Mucosa of descending colon (tissue), 3 donors: ENCODE measurements at regions not wholly inside any gene's neighbourhood (a gene's known extent, or its start where the extent isn't known, plus 50 kb on each side); places are given as distances from the start of the nearest gene placed in this dataset.
A peak's percentile ranks its signal among the peaks of the same experiment; 100 is the strongest.

Source experiments
- ATAC-seq: fragments of 200-7000 bp; cut with Tn5 transposase; one replicate; pipeline ENCODE4 v1.9.1; 2020; ENCODE audit warnings: mild to moderate bottlenecking, moderate library complexity
- DNase-seq, 3 donors: peaks; one replicate each; pipeline ENCODE4 v3.0.0-alpha.2; 2020
- H3K36me3 ChIP-seq: fragments of 200-600 bp; one replicate; pipeline ENCODE4 v1.8.0; 2021; ENCODE audit warnings: low read depth, mild to moderate bottlenecking
- H3K4me1 ChIP-seq: fragments of 200-600 bp; one replicate; pipeline ENCODE4 v1.8.0; 2021; ENCODE audit warnings: low read depth, mild to moderate bottlenecking
- H3K4me3 ChIP-seq: fragments of 200-600 bp; one replicate; pipeline ENCODE4 v1.8.0; 2021; ENCODE audit warnings: mild to moderate bottlenecking
- H3K9me3 ChIP-seq: fragments of 200-600 bp; one replicate; pipeline ENCODE4 v1.8.0; 2021; ENCODE audit warnings: mild to moderate bottlenecking
- intact Hi-C, 2 donors: fragments of 100-400 bp; cut with DNase I in 1 of 2; cut with micrococcal nuclease in 1 of 2; formaldehyde crosslinking; loops; one replicate each; pipeline versions ENCODE4 v1.11.0 to v1.11.1; 2022; cut with DNase I, micrococcal nuclease
- TF ChIP-seq, protein P1 (sequence below): fragments of 200-600 bp; IDR thresholded peaks from one replicate; pipeline ENCODE4 v1.8.0; 2022; ENCODE audit warnings: antibody characterized with exemption, mild to moderate bottlenecking
- donor health status: DM: no; HTN: no; CAD: no; lungs with moderate emphysema.
- donor health status: DM: no; HTN: no; CAD: no.
- donor health status: DM: no; HTN: yes; CAD: no.

DNA sequence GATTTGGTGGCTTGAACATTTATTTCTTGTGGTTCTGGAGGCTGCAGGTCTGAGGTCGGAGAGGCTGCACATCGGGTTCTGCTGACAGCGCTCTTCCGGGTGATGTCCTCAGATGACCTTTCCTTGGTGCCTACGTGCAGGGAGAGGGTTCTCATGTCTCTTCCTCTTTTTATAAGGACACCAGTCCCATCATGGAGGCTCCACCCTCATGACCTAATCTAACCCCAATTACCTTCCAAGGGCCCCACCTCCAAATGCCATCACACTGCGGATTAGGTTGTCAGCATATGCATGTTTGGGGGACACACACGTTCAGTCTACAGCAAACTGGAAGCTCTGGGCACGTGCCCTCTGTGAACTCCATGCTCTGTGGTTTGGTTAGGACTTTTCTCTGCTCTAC lies 338.6 kb downstream of the FGF9 start:
- TF ChIP-seq, protein P1, sequence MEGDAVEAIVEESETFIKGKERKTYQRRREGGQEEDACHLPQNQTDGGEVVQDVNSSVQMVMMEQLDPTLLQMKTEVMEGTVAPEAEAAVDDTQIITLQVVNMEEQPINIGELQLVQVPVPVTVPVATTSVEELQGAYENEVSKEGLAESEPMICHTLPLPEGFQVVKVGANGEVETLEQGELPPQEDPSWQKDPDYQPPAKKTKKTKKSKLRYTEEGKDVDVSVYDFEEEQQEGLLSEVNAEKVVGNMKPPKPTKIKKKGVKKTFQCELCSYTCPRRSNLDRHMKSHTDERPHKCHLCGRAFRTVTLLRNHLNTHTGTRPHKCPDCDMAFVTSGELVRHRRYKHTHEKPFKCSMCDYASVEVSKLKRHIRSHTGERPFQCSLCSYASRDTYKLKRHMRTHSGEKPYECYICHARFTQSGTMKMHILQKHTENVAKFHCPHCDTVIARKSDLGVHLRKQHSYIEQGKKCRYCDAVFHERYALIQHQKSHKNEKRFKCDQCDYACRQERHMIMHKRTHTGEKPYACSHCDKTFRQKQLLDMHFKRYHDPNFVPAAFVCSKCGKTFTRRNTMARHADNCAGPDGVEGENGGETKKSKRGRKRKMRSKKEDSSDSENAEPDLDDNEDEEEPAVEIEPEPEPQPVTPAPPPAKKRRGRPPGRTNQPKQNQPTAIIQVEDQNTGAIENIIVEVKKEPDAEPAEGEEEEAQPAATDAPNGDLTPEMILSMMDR = no peak
- Histone ChIP-seq H3K9me3 (no peaks in the 10 kb centered on the region), H3K4me1 (peaks cover 4% of the 10 kb centered on the region), H3K36me3 (no peaks in the 10 kb centered on the region), H3K4me3 (no peak overlapping the region)
- peak in 1 of 3 donors; percentile 26 for DNase-seq
- intact Hi-C loops = no loop called here
- peak; percentile 39 for ATAC-seq

DNA sequence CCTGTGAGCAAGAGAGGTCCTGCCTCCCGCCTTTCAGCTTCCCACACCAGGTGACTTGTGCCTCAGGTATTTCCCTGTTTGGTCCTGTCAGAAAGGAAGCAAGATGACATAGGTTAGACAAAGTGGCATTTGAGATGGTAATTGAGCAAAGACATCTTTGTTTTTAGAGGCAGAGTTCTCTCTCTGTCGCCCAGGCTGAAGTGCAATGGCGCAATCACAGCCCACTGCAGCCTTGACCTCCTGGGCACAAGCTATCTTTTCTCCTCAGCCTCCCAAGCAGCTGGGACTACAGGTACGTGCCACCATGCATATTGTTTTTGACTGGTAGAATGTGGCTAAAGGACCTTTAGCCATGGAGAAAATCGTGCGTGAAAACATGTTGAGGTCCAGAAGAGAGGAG lies 339.1 kb downstream of the FGF9 start:
- Histone ChIP-seq H3K4me1 (peaks cover 4% of the 10 kb centered on the region), H3K4me3 (no peak overlapping the region), H3K9me3 (no peaks in the 10 kb centered on the region), H3K36me3 (no peaks in the 10 kb centered on the region)
- no peak for DNase-seq
- TF ChIP-seq, protein P1 = no peak
- intact Hi-C loops = no loop called here
- no peak for ATAC-seq

DNA sequence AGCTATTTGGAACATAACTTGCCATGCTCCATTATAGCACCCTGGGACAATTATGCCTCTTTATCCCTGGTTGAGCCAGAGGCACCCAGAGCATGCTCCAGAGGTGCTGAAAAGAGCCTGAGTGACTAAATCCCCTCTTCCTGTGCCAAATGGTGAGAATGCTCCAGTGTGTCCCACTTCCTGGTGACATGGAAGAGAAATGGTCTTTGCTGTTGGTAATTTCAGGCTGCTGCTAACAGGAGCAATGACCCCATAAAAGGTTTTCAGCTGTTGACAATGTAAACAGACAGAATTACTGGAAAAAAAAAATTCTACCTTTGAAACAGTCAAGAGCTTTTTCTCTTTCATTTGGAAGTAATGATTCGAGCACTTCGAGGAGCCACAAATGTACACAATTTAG lies 341.8 kb downstream of the FGF9 start:
- H3K4me1 ChIP-seq = peaks cover 4% of the 10 kb centered on the region
- H3K36me3 ChIP-seq = no peaks in the 10 kb centered on the region
- no peaks in the 10 kb centered on the region for H3K9me3 ChIP-seq
- ATAC-seq (peak; percentile 58), DNase-seq (no peak)
- TF ChIP-seq, protein P1 = no peak
- no peak overlapping the region for H3K4me3 ChIP-seq
- intact Hi-C loops = no loop called here

DNA sequence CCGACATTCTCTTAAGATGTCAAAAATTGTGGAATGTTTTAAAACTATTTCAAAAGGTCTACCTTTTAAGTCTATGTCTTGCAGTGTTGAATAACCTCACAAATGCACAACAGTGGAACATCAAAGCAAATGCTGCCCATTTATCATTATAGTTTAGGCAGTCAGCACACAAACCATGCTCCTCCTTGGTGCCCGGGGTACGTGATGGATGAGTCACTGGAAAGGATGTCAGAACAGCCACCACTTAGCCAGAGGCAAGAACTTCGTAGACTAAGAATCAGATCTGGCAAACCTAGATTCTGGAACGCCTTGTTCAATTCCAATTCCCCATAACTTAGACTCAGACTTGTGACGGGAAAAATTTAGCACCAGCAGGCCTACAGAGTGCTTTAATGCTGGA lies 343.6 kb downstream of the FGF9 start:
- TF ChIP-seq, protein P1 = no peak
- peak; percentile 23 for ATAC-seq

DNA sequence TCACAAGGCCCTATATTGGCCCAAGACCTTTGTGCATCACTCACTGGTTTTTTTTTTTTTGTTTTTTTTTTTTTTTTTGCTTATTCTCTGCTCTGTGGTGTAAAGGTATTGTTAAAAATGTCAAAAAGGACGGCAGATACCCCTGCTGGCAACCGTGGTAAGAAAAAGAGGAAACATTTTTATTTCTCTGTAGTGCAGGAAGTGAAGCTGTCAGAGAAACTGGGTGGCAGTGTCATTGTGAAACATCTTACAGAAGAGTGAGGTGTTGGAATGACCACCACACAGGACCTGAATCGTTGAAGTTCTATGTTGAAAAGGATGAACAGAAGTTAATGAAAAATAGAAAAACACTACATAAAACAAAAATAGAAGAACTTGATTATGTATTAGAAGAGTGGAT lies 346.4 kb downstream of the FGF9 start:
- DNase-seq (no peak), ATAC-seq (no peak)
- intact Hi-C loops = no loop called here
- Histone ChIP-seq H3K4me1 (peaks cover 4% of the 10 kb centered on the region), H3K9me3 (no peaks in the 10 kb centered on the region), H3K4me3 (no peak overlapping the region), H3K36me3 (no peaks in the 10 kb centered on the region)
- TF ChIP-seq, protein P1 = no peak

More for the DNA sequence above, 343.6 kb downstream of the FGF9 start:
- H3K9me3 ChIP-seq = no peaks in the 10 kb centered on the region
- intact Hi-C loops = no loop called here
- peaks cover 4% of the 10 kb centered on the region for H3K4me1 ChIP-seq
- H3K36me3 ChIP-seq = no peaks in the 10 kb centered on the region
- no peak for DNase-seq
- H3K4me3 ChIP-seq = no peak overlapping the region
